ENCODE measurements at regions not wholly inside any gene's neighbourhood (a gene's known extent, or its start where the extent isn't known, plus 50 kb on each side); places are given as distances from the start of the nearest gene placed in this dataset.

DNA sequence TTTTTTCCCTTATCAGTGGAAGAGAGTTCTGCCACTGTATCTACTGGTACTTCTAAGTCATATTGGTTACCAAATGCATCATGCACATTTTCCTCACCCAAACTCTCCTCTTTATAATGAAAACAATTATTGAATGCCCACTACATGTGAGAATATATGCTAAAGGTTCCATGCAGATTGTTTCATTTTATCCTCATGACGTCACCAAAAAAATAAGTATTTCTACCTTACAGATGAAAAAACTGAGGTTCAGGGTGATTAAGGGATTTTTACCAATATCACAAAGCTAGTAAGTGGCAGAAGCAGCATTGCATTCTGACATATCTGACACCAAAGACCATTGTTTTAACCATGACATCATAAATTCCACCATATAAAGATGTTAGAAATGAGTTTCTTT, 51.9 kb upstream of the ZEB2 start:
- Histone ChIP-seq H3K9me3 (ENCODE audit: control insufficient read depth, insufficient read depth, low read depth, low read length) (no peaks in the 10 kb centered on the region), H3K27ac (ENCODE audit: low read length) (no peak overlapping the region), H3K27me3 (ENCODE audit: control insufficient read depth, insufficient read depth, low read length) (no peaks in the 10 kb centered on the region), H3K36me3 (ENCODE audit: control insufficient read depth, insufficient read depth, low read length) (no peaks in the 10 kb centered on the region), H3K4me1 (ENCODE audit: control insufficient read depth, insufficient read depth, low read length) (no peaks in the 10 kb centered on the region), H3K4me3 (ENCODE audit: low read depth in 2 of 2, low read length in 2 of 2) (no peak overlapping the region)
- POLR2A ChIA-PET, result no interaction called here
- TF ChIP-seq POLR2AphosphoS5 (IDR thresholded peaks at IDR 0.05; ENCODE audit: low read depth, low read length), result no peak
- no peak for TF ChIP-seq SIN3A (IDR thresholded peaks at IDR 0.05; ENCODE audit: borderline replicate concordance, insufficient read depth, low read depth, low read length)
- no peak for TF ChIP-seq TCF7L2 (IDR thresholded peaks at IDR 0.05; ENCODE audit: low read depth, low read length)
- TF ChIP-seq, protein P1, sequence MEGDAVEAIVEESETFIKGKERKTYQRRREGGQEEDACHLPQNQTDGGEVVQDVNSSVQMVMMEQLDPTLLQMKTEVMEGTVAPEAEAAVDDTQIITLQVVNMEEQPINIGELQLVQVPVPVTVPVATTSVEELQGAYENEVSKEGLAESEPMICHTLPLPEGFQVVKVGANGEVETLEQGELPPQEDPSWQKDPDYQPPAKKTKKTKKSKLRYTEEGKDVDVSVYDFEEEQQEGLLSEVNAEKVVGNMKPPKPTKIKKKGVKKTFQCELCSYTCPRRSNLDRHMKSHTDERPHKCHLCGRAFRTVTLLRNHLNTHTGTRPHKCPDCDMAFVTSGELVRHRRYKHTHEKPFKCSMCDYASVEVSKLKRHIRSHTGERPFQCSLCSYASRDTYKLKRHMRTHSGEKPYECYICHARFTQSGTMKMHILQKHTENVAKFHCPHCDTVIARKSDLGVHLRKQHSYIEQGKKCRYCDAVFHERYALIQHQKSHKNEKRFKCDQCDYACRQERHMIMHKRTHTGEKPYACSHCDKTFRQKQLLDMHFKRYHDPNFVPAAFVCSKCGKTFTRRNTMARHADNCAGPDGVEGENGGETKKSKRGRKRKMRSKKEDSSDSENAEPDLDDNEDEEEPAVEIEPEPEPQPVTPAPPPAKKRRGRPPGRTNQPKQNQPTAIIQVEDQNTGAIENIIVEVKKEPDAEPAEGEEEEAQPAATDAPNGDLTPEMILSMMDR (IDR thresholded peaks at IDR 0.05), result no peak
- TF ChIP-seq, protein P2, sequence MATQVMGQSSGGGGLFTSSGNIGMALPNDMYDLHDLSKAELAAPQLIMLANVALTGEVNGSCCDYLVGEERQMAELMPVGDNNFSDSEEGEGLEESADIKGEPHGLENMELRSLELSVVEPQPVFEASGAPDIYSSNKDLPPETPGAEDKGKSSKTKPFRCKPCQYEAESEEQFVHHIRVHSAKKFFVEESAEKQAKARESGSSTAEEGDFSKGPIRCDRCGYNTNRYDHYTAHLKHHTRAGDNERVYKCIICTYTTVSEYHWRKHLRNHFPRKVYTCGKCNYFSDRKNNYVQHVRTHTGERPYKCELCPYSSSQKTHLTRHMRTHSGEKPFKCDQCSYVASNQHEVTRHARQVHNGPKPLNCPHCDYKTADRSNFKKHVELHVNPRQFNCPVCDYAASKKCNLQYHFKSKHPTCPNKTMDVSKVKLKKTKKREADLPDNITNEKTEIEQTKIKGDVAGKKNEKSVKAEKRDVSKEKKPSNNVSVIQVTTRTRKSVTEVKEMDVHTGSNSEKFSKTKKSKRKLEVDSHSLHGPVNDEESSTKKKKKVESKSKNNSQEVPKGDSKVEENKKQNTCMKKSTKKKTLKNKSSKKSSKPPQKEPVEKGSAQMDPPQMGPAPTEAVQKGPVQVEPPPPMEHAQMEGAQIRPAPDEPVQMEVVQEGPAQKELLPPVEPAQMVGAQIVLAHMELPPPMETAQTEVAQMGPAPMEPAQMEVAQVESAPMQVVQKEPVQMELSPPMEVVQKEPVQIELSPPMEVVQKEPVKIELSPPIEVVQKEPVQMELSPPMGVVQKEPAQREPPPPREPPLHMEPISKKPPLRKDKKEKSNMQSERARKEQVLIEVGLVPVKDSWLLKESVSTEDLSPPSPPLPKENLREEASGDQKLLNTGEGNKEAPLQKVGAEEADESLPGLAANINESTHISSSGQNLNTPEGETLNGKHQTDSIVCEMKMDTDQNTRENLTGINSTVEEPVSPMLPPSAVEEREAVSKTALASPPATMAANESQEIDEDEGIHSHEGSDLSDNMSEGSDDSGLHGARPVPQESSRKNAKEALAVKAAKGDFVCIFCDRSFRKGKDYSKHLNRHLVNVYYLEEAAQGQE (IDR thresholded peaks at IDR 0.05; ENCODE audit: insufficient read depth in 1 of 2, low read depth in 2 of 2, low read length in 1 of 2), result no peak
- CTCF ChIA-PET, result no interaction called here
- intact Hi-C loops (cut with micrococcal nuclease; ENCODE audit: unreplicated experiment) (no loop called here), in situ Hi-C loops (cut with HindIII; ENCODE audit: low pct_unique_long_range_greater_than_20kb, low sequenced_read_pairs) (no loop called here)
- no TSS peak for BruUV-seq (replicated peaks)
- DNase-seq (ENCODE audit: low read depth, low spot score), result no peak
- ATAC-seq, result no peak

DNA sequence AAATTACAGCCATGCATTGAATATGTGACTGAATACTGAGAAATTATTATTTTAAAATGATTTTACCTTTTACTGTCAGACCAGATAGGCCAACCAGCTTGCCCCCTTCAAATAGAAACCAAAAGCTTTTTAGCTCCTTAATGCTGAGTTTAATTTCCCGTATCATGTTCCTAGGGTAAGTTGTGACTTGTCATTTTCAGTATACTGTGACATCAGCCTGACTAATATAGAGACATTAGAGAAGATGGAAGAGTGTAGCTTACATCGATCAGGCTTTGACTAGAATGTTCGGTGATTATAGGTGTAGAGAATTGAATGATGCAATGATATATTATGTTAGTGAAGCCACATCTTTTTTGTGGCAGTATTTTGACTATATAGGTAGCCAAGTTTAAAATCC, 50.6 kb upstream of the ZEB2 start:
- ChIA-PET CTCF (no interaction called here), POLR2A (no interaction called here)
- H3K27ac ChIP-seq (ENCODE audit: low read length), result no peak overlapping the region
- no peaks in the 10 kb centered on the region for H3K36me3 ChIP-seq (ENCODE audit: control insufficient read depth, insufficient read depth, low read length)
- intact Hi-C loops (cut with micrococcal nuclease; ENCODE audit: unreplicated experiment), result no loop called here
- in situ Hi-C loops (cut with HindIII; ENCODE audit: low pct_unique_long_range_greater_than_20kb, low sequenced_read_pairs), result no loop called here
- no peaks in the 10 kb centered on the region for H3K9me3 ChIP-seq (ENCODE audit: control insufficient read depth, insufficient read depth, low read depth, low read length)
- TF ChIP-seq, protein P1 (IDR thresholded peaks at IDR 0.05), result no peak
- TF ChIP-seq TCF7L2 (IDR thresholded peaks at IDR 0.05; ENCODE audit: low read depth, low read length) (no peak), POLR2AphosphoS5 (IDR thresholded peaks at IDR 0.05; ENCODE audit: low read depth, low read length) (no peak), SIN3A (IDR thresholded peaks at IDR 0.05; ENCODE audit: borderline replicate concordance, insufficient read depth, low read depth, low read length) (no peak)
- TF ChIP-seq, protein P2 (IDR thresholded peaks at IDR 0.05; ENCODE audit: insufficient read depth in 1 of 2, low read depth in 2 of 2, low read length in 1 of 2), result no peak
- H3K4me3 ChIP-seq (ENCODE audit: low read depth in 2 of 2, low read length in 2 of 2), result no peak overlapping the region
- BruUV-seq (replicated peaks), result no TSS peak
- H3K4me1 ChIP-seq (ENCODE audit: control insufficient read depth, insufficient read depth, low read length), result no peaks in the 10 kb centered on the region
- no peaks in the 10 kb centered on the region for H3K27me3 ChIP-seq (ENCODE audit: control insufficient read depth, insufficient read depth, low read length)
- ATAC-seq (no peak), DNase-seq (ENCODE audit: low read depth, low spot score) (no peak)
